SU-DHL-6 (cell line): ENCODE measurements at regions not wholly inside any gene's neighbourhood (a gene's known extent, or its start where the extent isn't known, plus 50 kb on each side); places are given as distances from the start of the nearest gene placed in this dataset.

Experiments used
- CTCF ChIP-seq: fragments of 200-600 bp; sonication (generic); IDR thresholded peaks from one replicate; pipeline ENCODE4 v1.5.1; 2017; ENCODE audit warnings: antibody characterized with exemption, mild to moderate bottlenecking, low read length, moderate library complexity; ENCODE audit not compliant: insufficient read depth, poor library complexity, severe bottlenecking
- EZH2phosphoT487 ChIP-seq: fragments of 200-600 bp; sonication (generic), shearing (Covaris generic); conservative IDR thresholded peaks from 2 replicates; pipeline ENCODE4 v1.6.1; 2018; ENCODE audit warnings: mild to moderate bottlenecking, antibody characterized with exemption, low read length, moderate library complexity, mixed read lengths

GRCh38 chr17:53191878-53192277 lies 630.8 kb upstream of the KIF2B start:
- no peak for TF ChIP-seq CTCF
- TF ChIP-seq EZH2phosphoT487: no peak
